ENCODE measurements at regions not wholly inside any gene's neighbourhood (a gene's known extent, or its start where the extent isn't known, plus 50 kb on each side); places are given as distances from the start of the nearest gene placed in this dataset.

GRCh38 chrX:150167482-150168324 lies 195.4 kb upstream of the MAMLD1 start:
- TF ChIP-seq CTCF (IDR thresholded peaks at IDR 0.05 in 8 of 11, conservative IDR thresholded peaks at IDR 0.05 in 3 of 11) (no peak), POLR2A (IDR thresholded peaks at IDR 0.05) (no peak)

Data from spleen (tissue), 7 donors.